Esophagus muscularis mucosa (tissue), 4 donors: ENCODE measurements at regions not wholly inside any gene's neighbourhood (a gene's known extent, or its start where the extent isn't known, plus 50 kb on each side); places are given as distances from the start of the nearest gene placed in this dataset.

Experiments used
- DNase-seq: peaks from one replicate; pipeline ENCODE4 v3.0.0-alpha.2; 2017; ENCODE audit errors: extremely low spot score
- H3K27ac ChIP-seq, 4 donors: fragments of 200-600 bp; sonication (generic); replicated peaks in 1 of 4; 1 replicate in 3 of 4; 2 replicates in 1 of 4; pipeline ENCODE4 v1.5.1; 2016 to 2019; ENCODE audit warnings: mild to moderate bottlenecking in 1 of 4
- H3K27me3 ChIP-seq, 4 donors: fragments of 200-600 bp; sonication (generic); one replicate each; pipeline versions ENCODE4 v1.5.1 to v1.6.0; 2016 to 2019
- H3K36me3 ChIP-seq, 4 donors: fragments of 200-600 bp; sonication (generic); one replicate each; pipeline ENCODE4 v1.5.1; 2016 to 2019
- H3K4me1 ChIP-seq, 4 donors: fragments of 200-600 bp; sonication (generic); one replicate each; pipeline ENCODE4 v1.5.1; 2016 to 2019
- H3K4me3 ChIP-seq, 4 donors: fragments of 200-600 bp; sonication (generic); 1 replicate in 2 of 4; 2 replicates in 2 of 4; pipeline ENCODE4 v1.5.1; 2016 to 2019; ENCODE audit warnings: mild to moderate bottlenecking in 4 of 4, moderate library complexity in 1 of 4
- H3K9me3 ChIP-seq, 4 donors: fragments of 200-600 bp; sonication (generic); 1 replicate in 3 of 4; 2 replicates in 1 of 4; pipeline ENCODE4 v1.5.1; 2016 to 2019
- EP300 ChIP-seq: sonication (generic); formaldehyde crosslinking; IDR thresholded peaks from one replicate; pipeline ENCODE4 v1.6.1; 2017; ENCODE audit warnings: antibody characterized with exemption
- POLR2A ChIP-seq: fragments of 450-650 bp; IDR thresholded peaks from one replicate; pipeline ENCODE4 v1.6.1; 2017; ENCODE audit warnings: antibody characterized with exemption, moderate library complexity, mild to moderate bottlenecking, low read depth
- POLR2AphosphoS5 ChIP-seq, 2 donors: sonication (generic); formaldehyde crosslinking; IDR thresholded peaks; one replicate each; pipeline ENCODE4 v1.6.1; 2017; ENCODE audit warnings: antibody characterized with exemption in 2 of 2
- WGBS: methylation state at CpG from one replicate; pipeline ENCODE4 v1.1.5; 2018; 5-methylcytosine and 5-hydroxymethylcytosine counted together
- intact Hi-C: fragments of 100-400 bp; cut with DNase I; formaldehyde crosslinking; loops from one replicate; pipeline ENCODE4 v1.15.1; 2023
- TF ChIP-seq, protein P1 (sequence below), 3 experiments: fragments of 200-600 bp in 2 of 3; fragments of 450-650 bp in 1 of 3; sonication (generic) in 2 of 3; IDR thresholded peaks; one replicate each; pipeline ENCODE4 v1.5.1; 2017 to 2019; ENCODE audit warnings: antibody characterized with exemption in 3 of 3, mild to moderate bottlenecking in 2 of 3, moderate library complexity in 1 of 3

DNA sequence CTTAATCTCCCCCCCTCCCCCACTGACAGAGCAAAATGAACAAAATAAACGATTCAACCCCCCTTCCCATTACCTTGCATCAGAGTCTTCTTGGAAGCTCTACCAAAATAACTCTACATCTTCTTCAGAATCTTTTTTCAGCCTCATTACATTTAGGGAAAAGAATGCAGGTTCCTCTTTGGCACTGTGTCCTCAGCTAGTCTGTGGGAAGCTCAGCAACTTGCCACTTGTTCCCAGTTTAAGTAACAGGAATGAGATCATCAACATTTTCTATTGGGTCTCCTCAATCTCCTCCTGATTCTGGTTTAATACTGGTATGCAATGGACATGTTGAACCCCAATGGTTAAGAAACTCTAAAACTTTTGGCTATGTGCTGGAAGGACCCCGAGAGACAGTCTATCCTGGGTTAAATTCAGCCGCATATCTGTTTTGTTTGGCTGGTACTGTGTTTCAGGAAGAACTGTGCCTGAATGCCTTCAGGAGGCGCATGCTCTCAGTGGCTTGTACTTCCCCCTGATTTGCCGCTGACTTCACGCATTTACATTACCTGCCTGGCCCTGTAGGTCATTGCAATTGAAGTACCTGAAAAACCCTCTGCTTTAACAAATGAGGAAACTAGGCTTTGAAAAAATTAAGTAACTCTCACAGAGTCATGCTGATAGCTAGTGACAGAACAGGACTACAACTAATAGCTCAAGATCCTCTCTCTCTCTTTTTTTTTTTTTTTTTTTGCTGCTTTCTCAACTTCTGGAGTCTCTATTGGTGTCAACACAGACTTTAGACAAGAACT, 78.1 kb upstream of the HMHB1 start:
- Histone ChIP-seq H3K9me3 (no peaks in the 10 kb centered on the region), H3K27ac (no peak overlapping the region), H3K4me1 (peaks cover 0 to 9% (median 4%) of the 10 kb centered on the region in 4 donors), H3K4me3 (no peak overlapping the region), H3K36me3 (no peaks in the 10 kb centered on the region), H3K27me3 (no peaks in the 10 kb centered on the region)
- WGBS = 80% methylated on average over 6 of the region's 6 CpGs
- DNase-seq = no peak
- no peak for TF ChIP-seq EP300
- TF ChIP-seq, protein P1, sequence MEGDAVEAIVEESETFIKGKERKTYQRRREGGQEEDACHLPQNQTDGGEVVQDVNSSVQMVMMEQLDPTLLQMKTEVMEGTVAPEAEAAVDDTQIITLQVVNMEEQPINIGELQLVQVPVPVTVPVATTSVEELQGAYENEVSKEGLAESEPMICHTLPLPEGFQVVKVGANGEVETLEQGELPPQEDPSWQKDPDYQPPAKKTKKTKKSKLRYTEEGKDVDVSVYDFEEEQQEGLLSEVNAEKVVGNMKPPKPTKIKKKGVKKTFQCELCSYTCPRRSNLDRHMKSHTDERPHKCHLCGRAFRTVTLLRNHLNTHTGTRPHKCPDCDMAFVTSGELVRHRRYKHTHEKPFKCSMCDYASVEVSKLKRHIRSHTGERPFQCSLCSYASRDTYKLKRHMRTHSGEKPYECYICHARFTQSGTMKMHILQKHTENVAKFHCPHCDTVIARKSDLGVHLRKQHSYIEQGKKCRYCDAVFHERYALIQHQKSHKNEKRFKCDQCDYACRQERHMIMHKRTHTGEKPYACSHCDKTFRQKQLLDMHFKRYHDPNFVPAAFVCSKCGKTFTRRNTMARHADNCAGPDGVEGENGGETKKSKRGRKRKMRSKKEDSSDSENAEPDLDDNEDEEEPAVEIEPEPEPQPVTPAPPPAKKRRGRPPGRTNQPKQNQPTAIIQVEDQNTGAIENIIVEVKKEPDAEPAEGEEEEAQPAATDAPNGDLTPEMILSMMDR (IDR thresholded peaks at IDR 0.05) = no peak
- TF ChIP-seq POLR2AphosphoS5 (IDR thresholded peaks at IDR 0.05) = no peak
- TF ChIP-seq POLR2A = no peak
- intact Hi-C loops = no loop called here

DNA sequence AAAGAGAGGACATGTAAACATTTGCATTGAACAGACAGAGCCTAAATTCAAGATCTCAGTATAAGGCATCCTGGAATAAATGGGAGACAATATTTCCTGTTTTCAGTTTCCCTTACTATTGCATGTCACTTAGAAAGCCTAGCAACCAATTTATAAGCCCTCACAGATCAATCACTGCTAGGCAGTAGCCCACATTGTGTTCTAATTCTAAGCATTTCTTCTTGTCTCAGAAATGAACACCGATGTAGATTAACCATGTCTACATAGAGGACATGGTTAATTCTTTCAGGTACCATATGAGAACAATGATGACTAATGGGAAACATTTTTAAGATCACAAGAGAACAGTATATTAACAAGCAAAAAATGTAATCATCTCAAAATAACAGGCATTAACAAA, 79.6 kb upstream of the HMHB1 start:
- no peak for DNase-seq
- Histone ChIP-seq H3K36me3 (no peaks in the 10 kb centered on the region), H3K9me3 (no peaks in the 10 kb centered on the region), H3K27me3 (no peaks in the 10 kb centered on the region), H3K4me1 (peaks cover 0 to 9% (median 3%) of the 10 kb centered on the region in 4 donors), H3K4me3 (no peak overlapping the region), H3K27ac (no peak overlapping the region)
- WGBS = 96% methylated on average over 1 of the region's 1 CpG
- no peak for TF ChIP-seq POLR2AphosphoS5 (IDR thresholded peaks at IDR 0.05)
- no peak for TF ChIP-seq POLR2A
- TF ChIP-seq, protein P1 (IDR thresholded peaks at IDR 0.05) = no peak
- intact Hi-C loops = no loop called here

- H3K27ac ChIP-seq = no peak overlapping the region
- WGBS = 97% methylated on average over 3 of the region's 3 CpGs
- intact Hi-C loops = no loop called here
These were observed 81.7 kb upstream of the HMHB1 start for GRCh38 chr5:143730112-143730801.

DNA sequence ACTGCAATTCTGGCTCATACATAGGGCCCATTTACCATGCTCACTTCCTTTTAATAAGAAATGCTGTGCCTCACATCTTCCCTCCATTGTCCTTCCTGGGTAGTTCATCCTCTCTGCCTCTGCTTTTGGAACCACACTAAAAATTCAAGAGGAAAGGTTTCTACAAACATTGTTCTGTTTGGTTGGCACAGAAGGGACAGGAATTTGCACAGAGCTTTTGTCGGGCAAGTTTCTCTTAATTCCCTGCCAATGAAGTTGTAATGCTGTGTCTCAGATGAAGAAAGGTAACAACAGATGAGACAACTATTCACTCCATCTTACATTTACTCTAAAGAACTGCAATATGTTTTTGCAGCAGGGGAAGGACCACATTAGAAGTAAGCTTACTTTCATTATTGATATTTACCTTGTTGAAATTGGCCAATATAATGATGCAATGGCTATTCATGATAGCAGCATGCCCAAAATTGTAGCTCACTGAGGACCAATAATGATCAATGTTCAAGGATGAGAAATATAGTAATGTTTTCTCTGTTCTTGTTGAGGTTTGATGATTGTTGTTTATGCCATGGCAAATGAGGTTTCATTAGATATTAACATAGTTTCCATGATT, 82.5 kb upstream of the HMHB1 start:
- WGBS = 87% methylated on average over 1 of the region's 1 CpG
- no peaks in the 10 kb centered on the region for H3K27me3 ChIP-seq

More at GRCh38 chr5:143730112-143730801, 81.7 kb upstream of the HMHB1 start:
- DNase-seq = no peak
- H3K9me3 ChIP-seq = peaks cover 0 to 2% (median 0%) of the 10 kb centered on the region in 4 donors
- H3K36me3 ChIP-seq = no peaks in the 10 kb centered on the region
- peaks cover 0 to 9% (median 0%) of the 10 kb centered on the region in 4 donors for H3K4me1 ChIP-seq
- H3K27me3 ChIP-seq = no peaks in the 10 kb centered on the region
- H3K4me3 ChIP-seq = no peak overlapping the region
- TF ChIP-seq EP300 = no peak
- no peak for TF ChIP-seq POLR2A
- TF ChIP-seq POLR2AphosphoS5 (IDR thresholded peaks at IDR 0.05) = no peak
- TF ChIP-seq, protein P1 (IDR thresholded peaks at IDR 0.05) = no peak

More for the DNA sequence above, 82.5 kb upstream of the HMHB1 start:
- no peaks in the 10 kb centered on the region for H3K36me3 ChIP-seq
- H3K9me3 ChIP-seq = peaks cover 0 to 11% (median 0%) of the 10 kb centered on the region in 4 donors
- intact Hi-C loops = no loop called here
- H3K27ac ChIP-seq = no peak overlapping the region
- TF ChIP-seq POLR2AphosphoS5 (IDR thresholded peaks at IDR 0.05) (no peak), EP300 (no peak), POLR2A (no peak)
- TF ChIP-seq, protein P1 (IDR thresholded peaks at IDR 0.05) = no peak
- H3K4me3 ChIP-seq = no peak overlapping the region
- peaks cover 0 to 9% (median 0%) of the 10 kb centered on the region in 4 donors for H3K4me1 ChIP-seq
- DNase-seq = no peak
